B cell (primary cell): ENCODE measurements at regions not wholly inside any gene's neighbourhood (a gene's known extent, or its start where the extent isn't known, plus 50 kb on each side); places are given as distances from the start of the nearest gene placed in this dataset.

Experiments
- ATAC-seq: fragments of 200-7000 bp; cut with Tn5 transposase; one replicate; pipeline ENCODE4 v1.10.0; 2021; ENCODE audit warnings: low read depth, mild to moderate bottlenecking, moderate number of reproducible peaks, moderate library complexity
- CTCF ChIA-PET: fragments of 350-600 bp; sonication (Branson Sonifier 250); formaldehyde crosslinking; loops from one replicate; lab custom pipeline; 2021; ENCODE audit warnings: antibody characterized with exemption, inconsistent platforms; lab: Charles Lee
- POLR2A ChIA-PET: fragments of 350-600 bp; sonication (Branson Sonifier 250); formaldehyde crosslinking; loops from one replicate; lab custom pipeline; 2021; ENCODE audit warnings: antibody characterized with exemption; lab: Charles Lee
- DNase-seq: peaks from one replicate; pipeline ENCODE4 v3.0.0; 2013
- H2AFZ ChIP-seq: 2 replicates; pipeline ENCODE4 v1.6.1; 2012; ENCODE audit warnings: mild to moderate bottlenecking, low read depth, low read length; ENCODE audit not compliant: insufficient read depth, poor library complexity, severe bottlenecking
- H3K27ac ChIP-seq, 2 donors: 1 replicate in 1 of 2; 2 replicates in 1 of 2; pipeline ENCODE4 v1.5.1; 2012 to 2013; ENCODE audit warnings: low read length in 2 of 2, mild to moderate bottlenecking in 2 of 2, moderate library complexity in 1 of 2
- H3K27me3 ChIP-seq, 4 experiments: fragments of 200-600 bp in 1 of 4; sonication (generic) in 1 of 4; replicated peaks in 1 of 4; 1 replicate in 2 of 4; 2 replicates in 2 of 4; pipeline versions ENCODE4 v1.6.1 to v1.7.0; 2013 to 2016; ENCODE audit warnings: low read length in 3 of 4, mild to moderate bottlenecking in 2 of 4, mixed read lengths in 1 of 4, moderate library complexity in 1 of 4; ENCODE audit not compliant: insufficient read depth in 4 of 4, control insufficient read depth in 3 of 4; ENCODE audit errors: control extremely low read depth in 1 of 4
- H3K36me3 ChIP-seq, 2 experiments: replicated peaks in 1 of 2; 1 replicate in 1 of 2; 2 replicates in 1 of 2; pipeline versions ENCODE4 v1.6.1 to v1.7.1; 2013; ENCODE audit warnings: low read length in 1 of 2; ENCODE audit not compliant: insufficient read depth in 2 of 2, control insufficient read depth in 1 of 2; ENCODE audit errors: control extremely low read depth in 1 of 2, extremely low read depth in 1 of 2
- H3K4me1 ChIP-seq, 2 donors: fragments of 200-600 bp in 1 of 2; sonication (generic) in 1 of 2; 1 replicate in 1 of 2; 2 replicates in 1 of 2; pipeline versions ENCODE4 v1.5.1 to v1.6.1; 2013 to 2017; ENCODE audit warnings: low read length in 2 of 2; ENCODE audit not compliant: control insufficient read depth in 2 of 2, insufficient read depth in 2 of 2
- H3K4me2 ChIP-seq: replicated peaks from 2 replicates; pipeline ENCODE3; 2012; ENCODE audit warnings: mild to moderate bottlenecking, low read depth, low read length; ENCODE audit not compliant: poor library complexity, severe bottlenecking
- H3K4me3 ChIP-seq, 5 experiments: fragments of 200-600 bp in 1 of 5; sonication (generic) in 1 of 5; 1 replicate in 3 of 5; 2 replicates in 2 of 5; pipeline versions ENCODE4 v1.5.1 to v1.7.0; 2011 to 2016; ENCODE audit warnings: low read length in 4 of 5, mild to moderate bottlenecking in 4 of 5, low read depth in 2 of 5, control low read depth in 1 of 5, moderate library complexity in 1 of 5; ENCODE audit not compliant: insufficient read depth in 1 of 5; ENCODE audit errors: control extremely low read depth in 1 of 5, extremely low read depth in 1 of 5
- H3K79me2 ChIP-seq: fragments of 200-600 bp; sonication (generic); one replicate; pipeline ENCODE4 v1.6.0; 2016; ENCODE audit warnings: low read length; ENCODE audit not compliant: control insufficient read depth, insufficient read depth
- H3K9ac ChIP-seq: fragments of 200-600 bp; sonication (generic); 2 replicates; pipeline ENCODE4 v1.6.1; 2017; ENCODE audit warnings: mild to moderate bottlenecking, low read length, moderate library complexity
- H3K9me3 ChIP-seq, 3 donors: one replicate each; pipeline versions ENCODE4 v1.6.1 to v1.7.1; 2013; ENCODE audit warnings: low read length in 2 of 3; ENCODE audit not compliant: control insufficient read depth in 2 of 3, insufficient read depth in 1 of 3; ENCODE audit errors: control extremely low read depth in 1 of 3
- H4K20me1 ChIP-seq: 2 replicates; pipeline ENCODE4 v1.6.0; 2012; ENCODE audit warnings: mild to moderate bottlenecking, low read length; ENCODE audit not compliant: insufficient read depth, control insufficient read depth, poor library complexity, severe bottlenecking
- H3K27ac Mint-ChIP-seq: one replicate; pipeline ENCODE4 v1.8.0; 2021; ENCODE audit warnings: mixed read lengths
- H3K27me3 Mint-ChIP-seq: one replicate; pipeline ENCODE4 v1.8.0; 2021; ENCODE audit warnings: mixed read lengths
- H3K4me1 Mint-ChIP-seq: one replicate; pipeline ENCODE4 v1.8.0; 2021; ENCODE audit warnings: mixed read lengths
- H3K4me3 Mint-ChIP-seq: one replicate; pipeline ENCODE4 v1.8.0; 2021; ENCODE audit warnings: mixed read lengths
- H3K9me3 Mint-ChIP-seq: one replicate; pipeline ENCODE4 v1.8.0; 2022; ENCODE audit warnings: mixed read lengths; ENCODE audit not compliant: insufficient read depth
- CTCF ChIP-seq: fragments of 200-600 bp; IDR thresholded peaks from one replicate; pipeline ENCODE4 v1.8.0; 2022; ENCODE audit warnings: antibody characterized with exemption, mild to moderate bottlenecking
- EZH2 ChIP-seq: IDR thresholded peaks from 2 replicates; pipeline ENCODE4 v1.6.1; 2012; ENCODE audit warnings: borderline replicate concordance, low read depth, mild to moderate bottlenecking, moderate library complexity, low read length; ENCODE audit not compliant: insufficient read depth, poor library complexity, severe bottlenecking
- WGBS: methylation state at CpG from one replicate; pipeline ENCODE4 v1.1.5; 2013; ENCODE audit warnings: missing lambda C conversion rate; ENCODE audit not compliant: insufficient coverage; 5-methylcytosine and 5-hydroxymethylcytosine counted together
- intact Hi-C: fragments of 100-400 bp; cut with micrococcal nuclease; formaldehyde crosslinking; loops from one replicate; pipeline ENCODE4 v1.10.0; 2022

- ChIA-PET POLR2A (no interaction called here), CTCF (no interaction called here)
- no peak overlapping the region for H3K9ac ChIP-seq
These were observed 619.4 kb upstream of the TMPRSS15 start for GRCh38 chr21:19022978-19023377.

GRCh38 chr21:19026911-19027310, 623.3 kb upstream of the TMPRSS15 start:
- Mint-ChIP-seq H3K4me1 (no peaks in the 10 kb centered on the region), H3K27ac (no peak overlapping the region), H3K4me3 (no peak overlapping the region), H3K9me3 (no peaks in the 10 kb centered on the region), H3K27me3 (no peaks in the 10 kb centered on the region)
- no peak overlapping the region for H3K4me2 ChIP-seq
- peaks cover 0 to 1% (median 0%) of the 10 kb centered on the region in 3 donors for H3K9me3 ChIP-seq
- H3K27me3 ChIP-seq, result no peaks in the 10 kb centered on the region
- no peak overlapping the region for H3K4me3 ChIP-seq
- H3K79me2 ChIP-seq, result no peaks in the 10 kb centered on the region
- no peaks in the 10 kb centered on the region for H3K4me1 ChIP-seq
- ChIA-PET CTCF (no interaction called here), POLR2A (no interaction called here)
- TF ChIP-seq EZH2 (no peak), CTCF (no peak)
- no peak for DNase-seq
- H3K27ac ChIP-seq, result no peak overlapping the region
- H3K36me3 ChIP-seq, result no peaks in the 10 kb centered on the region
- H4K20me1 ChIP-seq, result no peaks in the 10 kb centered on the region
- no peak for ATAC-seq
- no peak overlapping the region for H2AFZ ChIP-seq
- no peak overlapping the region for H3K9ac ChIP-seq
- intact Hi-C loops, result no loop called here

More at GRCh38 chr21:19022978-19023377, 619.4 kb upstream of the TMPRSS15 start:
- TF ChIP-seq EZH2 (no peak), CTCF (no peak)
- ATAC-seq, result no peak
- intact Hi-C loops, result no loop called here
- H3K9me3 Mint-ChIP-seq, result peaks cover 6% of the 10 kb centered on the region
- H3K79me2 ChIP-seq, result no peaks in the 10 kb centered on the region
- H2AFZ ChIP-seq, result no peak overlapping the region
- no peak overlapping the region for H3K27ac ChIP-seq
- no CpG with 5 or more reads among the region's 4 CpGs for WGBS
- no peak overlapping the region for H3K4me3 ChIP-seq
- H4K20me1 ChIP-seq, result no peaks in the 10 kb centered on the region
- no peak for DNase-seq
- no peaks in the 10 kb centered on the region for H3K27me3 ChIP-seq
- no peaks in the 10 kb centered on the region for H3K27me3 Mint-ChIP-seq
- no peaks in the 10 kb centered on the region for H3K36me3 ChIP-seq
- H3K4me1 Mint-ChIP-seq, result no peaks in the 10 kb centered on the region
- no peak overlapping the region for H3K4me2 ChIP-seq
- peaks cover 0 to 2% (median 0%) of the 10 kb centered on the region in 3 donors for H3K9me3 ChIP-seq
- H3K4me3 Mint-ChIP-seq, result no peak overlapping the region
- H3K27ac Mint-ChIP-seq, result no peak overlapping the region
- no peaks in the 10 kb centered on the region for H3K4me1 ChIP-seq
